Natural killer cell (primary cell): ENCODE measurements at regions not wholly inside any gene's neighbourhood (a gene's known extent, or its start where the extent isn't known, plus 50 kb on each side); places are given as distances from the start of the nearest gene placed in this dataset.
"Not testable (repeated sequence)": the region's sequence is repeated elsewhere in the genome, so short reads cannot be mapped to it uniquely, and the experiment has no call there.

ENCODE experiments used
- ATAC-seq, 3 donors: fragments of 150-1000 bp in 2 of 3; fragments of 200-7000 bp in 1 of 3; cut with Tn5 transposase; 1 replicate in 1 of 3; 2 replicates in 2 of 3; pipeline ENCODE4 v1.10.0; 2021; ENCODE audit warnings: mild to moderate bottlenecking in 2 of 3, moderate library complexity in 2 of 3
- DNase-seq, 2 donors: peaks; one replicate each; pipeline versions ENCODE4 v3.0.0 to v3.0.0-alpha.2; 2013 to 2021; ENCODE audit warnings: mixed read lengths in 1 of 2
- H3K27ac ChIP-seq: one replicate; pipeline ENCODE4 v1.5.1; 2013; ENCODE audit warnings: mild to moderate bottlenecking, low read length
- H3K27me3 ChIP-seq: one replicate; pipeline ENCODE4 v1.6.1; 2013; ENCODE audit warnings: low read length; ENCODE audit not compliant: control insufficient read depth, insufficient read depth
- H3K36me3 ChIP-seq: one replicate; pipeline ENCODE4 v1.6.1; 2013; ENCODE audit warnings: low read length; ENCODE audit not compliant: control insufficient read depth, insufficient read depth
- H3K4me1 ChIP-seq: one replicate; pipeline ENCODE4 v1.6.1; 2013; ENCODE audit warnings: low read length; ENCODE audit not compliant: control insufficient read depth, insufficient read depth
- H3K4me3 ChIP-seq: one replicate; pipeline ENCODE4 v1.5.1; 2013; ENCODE audit warnings: low read length
- H3K9me3 ChIP-seq: one replicate; pipeline ENCODE4 v1.6.1; 2013; ENCODE audit warnings: low read length; ENCODE audit not compliant: control insufficient read depth, insufficient read depth
- H3K27ac Mint-ChIP-seq, 2 donors: one replicate each; pipeline ENCODE4 v1.8.0; 2022; ENCODE audit warnings: mild to moderate bottlenecking in 2 of 2, mixed read lengths in 2 of 2, moderate library complexity in 1 of 2
- H3K27me3 Mint-ChIP-seq, 2 donors: one replicate each; pipeline ENCODE4 v1.8.0; 2022; ENCODE audit warnings: low read depth in 2 of 2, mixed read lengths in 2 of 2
- H3K36me3 Mint-ChIP-seq: one replicate; pipeline ENCODE4 v1.8.0; 2022; ENCODE audit warnings: mixed read lengths
- H3K4me1 Mint-ChIP-seq, 2 donors: one replicate each; pipeline ENCODE4 v1.8.0; 2022; ENCODE audit warnings: mixed read lengths in 2 of 2
- H3K4me3 Mint-ChIP-seq: one replicate; pipeline ENCODE4 v1.8.0; 2022; ENCODE audit warnings: mild to moderate bottlenecking, moderate library complexity, mixed read lengths
- H3K9me3 Mint-ChIP-seq, 2 donors: one replicate each; pipeline ENCODE4 v1.8.0; 2022; ENCODE audit warnings: mixed read lengths in 2 of 2
- WGBS: methylation state at CpG from one replicate; pipeline ENCODE4 v1.1.7; 2013; ENCODE audit warnings: missing lambda C conversion rate; ENCODE audit not compliant: insufficient coverage; 5-methylcytosine and 5-hydroxymethylcytosine counted together
- intact Hi-C: fragments of 100-400 bp; cut with micrococcal nuclease; formaldehyde crosslinking; loops from one replicate; pipeline ENCODE4 v1.14.2; 2022
- TF ChIP-seq, protein P1 (sequence below): fragments of 200-600 bp; IDR thresholded peaks from one replicate; pipeline ENCODE4 v1.8.0; 2022; ENCODE audit warnings: antibody characterized with exemption

DNA sequence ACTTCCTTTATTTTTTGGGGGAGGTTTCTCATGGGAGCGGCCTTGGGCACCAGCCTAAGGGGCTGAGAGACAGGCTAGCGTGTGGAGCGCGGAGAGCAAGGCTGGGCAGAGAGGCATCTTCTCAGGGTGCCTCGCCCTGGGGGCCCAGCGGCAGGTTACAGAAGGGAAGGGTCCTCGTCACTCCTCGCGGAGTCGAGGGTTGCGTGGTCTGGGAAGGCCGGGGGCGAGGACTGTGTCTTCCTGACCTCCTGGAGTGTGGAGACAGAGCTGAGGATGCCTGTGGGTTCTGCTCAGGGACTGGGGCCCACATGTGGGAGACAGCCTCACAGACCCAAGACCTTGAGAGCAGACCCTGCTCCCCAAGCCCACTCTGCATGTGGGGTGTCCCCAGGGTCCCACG lies 79.6 kb upstream of the LRPAP1 start:
- Histone ChIP-seq H3K36me3 (no peaks in the 10 kb centered on the region), H3K4me3 (no peak overlapping the region), H3K9me3 (no peaks in the 10 kb centered on the region), H3K4me1 (no peaks in the 10 kb centered on the region), H3K27ac (no peak overlapping the region), H3K27me3 (no peaks in the 10 kb centered on the region)
- Mint-ChIP-seq H3K9me3 (peaks cover 0 to 11% of the 10 kb centered on the region in 2 donors), H3K27ac (no peak overlapping the region), H3K36me3 (no peaks in the 10 kb centered on the region), H3K27me3 (peaks cover 0 to 7% of the 10 kb centered on the region in 2 donors), H3K4me1 (peaks cover 0 to 5% of the 10 kb centered on the region in 2 donors), H3K4me3 (no peak overlapping the region)
- WGBS, result 91% methylated on average over 14 of the region's 14 CpGs
- intact Hi-C loops, result no loop called here
- ATAC-seq (no peak), DNase-seq (no peak)
- TF ChIP-seq, protein P1, sequence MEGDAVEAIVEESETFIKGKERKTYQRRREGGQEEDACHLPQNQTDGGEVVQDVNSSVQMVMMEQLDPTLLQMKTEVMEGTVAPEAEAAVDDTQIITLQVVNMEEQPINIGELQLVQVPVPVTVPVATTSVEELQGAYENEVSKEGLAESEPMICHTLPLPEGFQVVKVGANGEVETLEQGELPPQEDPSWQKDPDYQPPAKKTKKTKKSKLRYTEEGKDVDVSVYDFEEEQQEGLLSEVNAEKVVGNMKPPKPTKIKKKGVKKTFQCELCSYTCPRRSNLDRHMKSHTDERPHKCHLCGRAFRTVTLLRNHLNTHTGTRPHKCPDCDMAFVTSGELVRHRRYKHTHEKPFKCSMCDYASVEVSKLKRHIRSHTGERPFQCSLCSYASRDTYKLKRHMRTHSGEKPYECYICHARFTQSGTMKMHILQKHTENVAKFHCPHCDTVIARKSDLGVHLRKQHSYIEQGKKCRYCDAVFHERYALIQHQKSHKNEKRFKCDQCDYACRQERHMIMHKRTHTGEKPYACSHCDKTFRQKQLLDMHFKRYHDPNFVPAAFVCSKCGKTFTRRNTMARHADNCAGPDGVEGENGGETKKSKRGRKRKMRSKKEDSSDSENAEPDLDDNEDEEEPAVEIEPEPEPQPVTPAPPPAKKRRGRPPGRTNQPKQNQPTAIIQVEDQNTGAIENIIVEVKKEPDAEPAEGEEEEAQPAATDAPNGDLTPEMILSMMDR, result no peak

DNA sequence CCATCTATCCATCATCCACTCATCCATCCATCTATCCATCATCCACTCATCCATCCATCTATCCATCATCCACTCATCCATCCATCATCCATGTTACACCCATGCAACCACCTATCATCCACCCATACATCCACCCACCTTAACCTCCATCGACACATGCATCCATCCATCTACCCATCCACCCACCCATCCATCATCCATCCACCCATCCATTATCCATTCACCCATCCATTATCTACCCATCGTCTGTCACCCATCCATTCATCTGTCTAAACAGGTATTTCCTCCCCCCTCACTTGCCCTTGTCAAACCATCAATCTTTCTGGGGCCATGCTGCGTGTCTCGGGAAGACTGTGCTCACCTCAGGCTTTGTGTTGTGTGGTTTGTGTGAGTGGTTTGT lies 78.6 kb upstream of the LRPAP1 start:
- H3K36me3 ChIP-seq, H3K9me3 ChIP-seq, H3K4me3 Mint-ChIP-seq, ATAC-seq, H3K27ac Mint-ChIP-seq, intact Hi-C loops, H3K4me3 ChIP-seq, H3K4me1 Mint-ChIP-seq, H3K27ac ChIP-seq, H3K4me1 ChIP-seq, H3K27me3 Mint-ChIP-seq, H3K36me3 Mint-ChIP-seq, DNase-seq, H3K27me3 ChIP-seq: not testable (repeated sequence)
- H3K9me3 Mint-ChIP-seq, result peaks cover 0 to 11% of the 10 kb centered on the region in 2 donors
- WGBS, result 80% methylated on average over 2 of the region's 4 CpGs

DNA sequence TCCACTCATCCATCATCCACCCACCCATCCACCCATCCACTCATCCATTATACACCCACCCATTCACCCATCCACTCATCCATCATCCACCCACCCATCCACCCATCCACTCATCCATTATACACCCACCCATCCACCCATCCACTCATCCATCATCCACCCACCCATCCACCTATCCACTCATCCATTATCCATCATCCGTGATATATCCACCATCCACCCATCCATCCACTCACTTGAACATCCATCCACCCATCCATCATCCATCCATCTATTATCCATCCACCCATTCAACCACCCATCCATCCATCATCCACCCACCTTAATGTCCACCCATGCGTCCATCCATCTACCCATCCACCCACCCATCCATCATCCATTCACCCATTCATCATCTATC lies 77.7 kb upstream of the LRPAP1 start:
- H3K27me3 Mint-ChIP-seq, ATAC-seq, H3K36me3 ChIP-seq, H3K27me3 ChIP-seq, H3K9me3 ChIP-seq, H3K27ac Mint-ChIP-seq, H3K36me3 Mint-ChIP-seq, H3K4me3 Mint-ChIP-seq, H3K4me1 ChIP-seq, H3K4me3 ChIP-seq, H3K27ac ChIP-seq, H3K4me1 Mint-ChIP-seq, DNase-seq, intact Hi-C loops: not testable (repeated sequence)
- 86% methylated on average over 2 of the region's 2 CpGs for WGBS
- H3K9me3 Mint-ChIP-seq, result peaks cover 0 to 11% of the 10 kb centered on the region in 2 donors

DNA sequence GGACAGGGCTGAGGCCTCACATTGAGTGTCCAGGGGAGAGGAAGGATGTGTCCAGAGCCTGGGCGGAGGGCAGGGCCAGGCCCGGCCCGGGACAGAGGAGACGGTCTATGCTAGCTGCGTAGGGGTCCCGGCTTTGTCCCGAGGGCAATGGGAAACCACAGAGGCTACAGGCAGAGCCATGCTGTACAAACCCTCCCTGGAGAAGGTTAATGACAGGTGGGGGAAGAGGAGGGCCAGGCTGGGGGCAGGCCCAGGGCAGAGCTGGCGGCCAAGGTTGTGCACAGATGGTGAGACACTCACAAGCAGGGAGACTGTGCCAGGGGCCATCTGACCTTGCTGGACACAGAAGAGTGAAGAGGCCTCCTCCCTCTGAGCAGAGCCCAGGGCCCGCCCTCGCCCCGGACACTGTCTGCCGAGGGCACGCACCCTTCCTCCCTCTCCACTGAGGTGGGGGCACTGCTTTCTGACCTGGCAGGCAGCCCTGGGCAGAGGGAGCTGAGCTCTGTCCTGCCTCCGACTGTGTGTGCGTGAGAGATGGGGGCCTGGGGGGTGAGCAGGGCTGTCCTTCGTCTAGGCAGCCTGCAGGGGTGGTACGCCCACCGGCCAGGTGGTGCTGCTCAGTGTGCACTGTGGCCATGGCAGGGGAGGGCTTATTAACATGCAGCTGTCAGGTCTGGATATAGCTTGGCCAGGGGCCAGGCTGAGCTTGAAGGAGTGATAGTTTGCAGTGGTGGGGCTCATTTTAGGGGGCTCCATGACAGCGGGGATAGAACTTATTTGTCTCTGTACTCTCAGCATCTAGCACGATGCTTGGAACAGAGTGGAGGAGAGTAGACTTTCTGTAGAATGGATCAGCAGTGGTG lies 75.7 kb upstream of the LRPAP1 start:
- no peaks in the 10 kb centered on the region for H3K36me3 Mint-ChIP-seq
- peaks cover 0 to 11% of the 10 kb centered on the region in 2 donors for H3K9me3 Mint-ChIP-seq
- TF ChIP-seq, protein P1, result no peak
- H3K27me3 ChIP-seq, result no peaks in the 10 kb centered on the region
- H3K4me1 Mint-ChIP-seq, result no peaks in the 10 kb centered on the region
- H3K27ac ChIP-seq, result no peak overlapping the region
- H3K36me3 ChIP-seq, result no peaks in the 10 kb centered on the region
- intact Hi-C loops, result no loop called here
- H3K4me3 ChIP-seq, result no peak overlapping the region
- DNase-seq, result no peak
- H3K4me3 Mint-ChIP-seq, result no peak overlapping the region
- H3K27me3 Mint-ChIP-seq, result no peaks in the 10 kb centered on the region
- no peak overlapping the region for H3K27ac Mint-ChIP-seq
- no peaks in the 10 kb centered on the region for H3K9me3 ChIP-seq
- WGBS, result 77% methylated on average over 20 of the region's 20 CpGs
- no peaks in the 10 kb centered on the region for H3K4me1 ChIP-seq
- peak in 1 of 3 donors; percentile 26 for ATAC-seq

DNA sequence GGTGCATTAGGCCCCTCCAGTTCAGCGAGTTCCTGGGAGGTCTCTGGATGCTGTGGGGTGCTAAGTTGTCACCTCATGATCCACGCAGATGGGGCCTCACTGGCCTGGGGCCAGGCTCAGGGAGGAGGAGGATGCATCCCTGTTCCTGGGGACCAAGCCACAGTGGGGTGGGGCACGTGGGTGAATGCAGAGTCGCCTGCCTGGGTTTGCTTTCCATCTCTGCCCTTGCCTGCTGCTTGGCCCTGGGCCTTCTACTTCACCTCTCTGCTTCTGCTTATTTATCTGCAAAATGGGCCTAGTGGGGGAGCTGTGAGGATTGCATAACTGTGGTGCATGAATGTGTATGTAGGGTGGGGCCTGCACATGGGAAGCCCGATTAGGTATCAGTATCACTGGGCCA lies 74.6 kb upstream of the LRPAP1 start:
- 77% methylated on average over 4 of the region's 5 CpGs for WGBS
- H3K9me3 Mint-ChIP-seq, result peaks cover 0 to 11% of the 10 kb centered on the region in 2 donors
- H3K27ac ChIP-seq, intact Hi-C loops, H3K36me3 Mint-ChIP-seq, H3K4me3 ChIP-seq, H3K27ac Mint-ChIP-seq, H3K36me3 ChIP-seq, H3K4me1 ChIP-seq, DNase-seq, H3K27me3 Mint-ChIP-seq, H3K27me3 ChIP-seq, H3K4me3 Mint-ChIP-seq, H3K4me1 Mint-ChIP-seq, H3K9me3 ChIP-seq: not testable (repeated sequence)
- peak in 2 of 3 donors; percentile 39 to 40 for ATAC-seq

DNA sequence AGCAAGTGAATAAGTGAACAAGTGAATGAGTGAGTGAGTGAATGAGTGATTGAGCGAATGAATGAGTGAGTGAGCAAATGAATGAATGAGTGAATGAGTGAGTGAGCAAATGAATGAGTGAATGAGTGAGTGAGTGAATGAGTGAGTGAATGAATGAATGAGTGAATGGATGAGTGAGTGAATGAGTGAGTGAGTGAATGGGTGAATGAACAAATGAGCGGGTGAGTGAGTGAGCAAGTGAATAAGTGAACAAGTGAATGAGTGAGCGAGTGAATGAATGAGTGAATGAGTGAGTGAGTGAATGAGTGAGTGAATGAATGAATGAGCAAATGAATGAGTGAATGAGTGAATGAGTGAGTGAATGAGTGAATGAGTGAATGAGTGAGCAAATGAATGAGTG lies 74.0 kb upstream of the LRPAP1 start:
- H3K4me1 ChIP-seq, H3K36me3 ChIP-seq, H3K4me3 Mint-ChIP-seq, H3K27ac Mint-ChIP-seq, H3K27me3 ChIP-seq, ATAC-seq, DNase-seq, H3K4me3 ChIP-seq, H3K36me3 Mint-ChIP-seq, intact Hi-C loops, H3K27me3 Mint-ChIP-seq, H3K9me3 ChIP-seq, H3K27ac ChIP-seq, H3K4me1 Mint-ChIP-seq: not testable (repeated sequence)
- WGBS, result 98% methylated on average over 3 of the region's 3 CpGs
- H3K9me3 Mint-ChIP-seq, result peaks cover 0 to 11% of the 10 kb centered on the region in 2 donors
